Vagina (tissue), 2 donors: ENCODE measurements at regions not wholly inside any gene's neighbourhood (a gene's known extent, or its start where the extent isn't known, plus 50 kb on each side); places are given as distances from the start of the nearest gene placed in this dataset.

Experiments
- DNase-seq, 2 donors: peaks; one replicate each; pipeline ENCODE4 v3.0.0-alpha.2; 2017; ENCODE audit errors: extremely low spot score in 2 of 2
- H3K27ac ChIP-seq: fragments of 200-600 bp; sonication (generic); one replicate; pipeline ENCODE4 v1.5.1; 2019
- H3K27me3 ChIP-seq: fragments of 200-600 bp; sonication (generic); one replicate; pipeline ENCODE4 v1.5.1; 2019
- H3K36me3 ChIP-seq, 2 donors: fragments of 200-600 bp; sonication (generic); one replicate each; pipeline ENCODE4 v1.5.1; 2017 to 2019
- H3K4me1 ChIP-seq: fragments of 200-600 bp; sonication (generic); one replicate; pipeline ENCODE4 v1.5.1; 2019
- H3K4me3 ChIP-seq, 2 donors: fragments of 200-600 bp; sonication (generic); 1 replicate in 1 of 2; 2 replicates in 1 of 2; pipeline ENCODE4 v1.5.1; 2016 to 2019
- H3K9me3 ChIP-seq: fragments of 200-600 bp; sonication (generic); one replicate; pipeline ENCODE4 v1.5.1; 2019
- POLR2A ChIP-seq, 2 donors: fragments of 450-650 bp; IDR thresholded peaks; one replicate each; pipeline ENCODE4 v1.6.1; 2017; ENCODE audit warnings: antibody characterized with exemption in 2 of 2, mild to moderate bottlenecking in 2 of 2, moderate library complexity in 2 of 2
- POLR2AphosphoS5 ChIP-seq, 2 donors: sonication (generic); formaldehyde crosslinking; IDR thresholded peaks; one replicate each; pipeline ENCODE4 v1.9.0; 2017; ENCODE audit warnings: antibody characterized with exemption in 2 of 2, mild to moderate bottlenecking in 2 of 2, low read depth in 1 of 2; ENCODE audit not compliant: insufficient read depth in 1 of 2
- intact Hi-C: fragments of 100-400 bp; cut with DNase I; formaldehyde crosslinking; loops from one replicate; pipeline ENCODE4 v1.15.1; 2023
- TF ChIP-seq, protein P1 (sequence below), 3 experiments: fragments of 450-650 bp in 2 of 3; fragments of 200-600 bp in 1 of 3; sonication (generic) in 1 of 3; IDR thresholded peaks; one replicate each; pipeline ENCODE4 v1.5.1; 2017 to 2019; ENCODE audit warnings: antibody characterized with exemption in 3 of 3, mild to moderate bottlenecking in 2 of 3, moderate library complexity in 2 of 3

DNA sequence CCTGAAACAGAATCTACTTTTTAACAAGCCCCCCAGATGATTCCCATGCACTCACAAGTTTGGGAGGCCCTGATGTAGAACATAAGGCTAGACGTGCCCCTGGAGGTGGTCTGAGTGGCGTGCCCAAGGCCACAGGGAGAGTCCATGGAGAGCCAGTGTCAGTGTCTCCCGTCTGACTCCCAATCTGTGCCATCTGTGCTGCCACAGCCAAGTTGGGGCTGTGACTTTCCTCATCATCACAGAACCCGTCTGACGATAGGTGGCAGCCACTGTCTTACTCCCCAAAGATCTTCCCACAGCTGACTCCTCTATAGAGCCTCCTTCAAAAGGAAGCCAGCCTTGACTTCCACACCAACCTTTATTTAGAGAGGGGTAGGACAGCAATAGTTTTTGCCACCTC lies 470.5 kb downstream of the SOX6 start:
- no peak overlapping the region for H3K4me3 ChIP-seq
- intact Hi-C loops = no loop called here
- H3K27me3 ChIP-seq = no peaks in the 10 kb centered on the region
- H3K27ac ChIP-seq = no peak overlapping the region
- no peaks in the 10 kb centered on the region for H3K9me3 ChIP-seq
- TF ChIP-seq POLR2A (IDR thresholded peaks at IDR 0.05) = no peak
- TF ChIP-seq, protein P1, sequence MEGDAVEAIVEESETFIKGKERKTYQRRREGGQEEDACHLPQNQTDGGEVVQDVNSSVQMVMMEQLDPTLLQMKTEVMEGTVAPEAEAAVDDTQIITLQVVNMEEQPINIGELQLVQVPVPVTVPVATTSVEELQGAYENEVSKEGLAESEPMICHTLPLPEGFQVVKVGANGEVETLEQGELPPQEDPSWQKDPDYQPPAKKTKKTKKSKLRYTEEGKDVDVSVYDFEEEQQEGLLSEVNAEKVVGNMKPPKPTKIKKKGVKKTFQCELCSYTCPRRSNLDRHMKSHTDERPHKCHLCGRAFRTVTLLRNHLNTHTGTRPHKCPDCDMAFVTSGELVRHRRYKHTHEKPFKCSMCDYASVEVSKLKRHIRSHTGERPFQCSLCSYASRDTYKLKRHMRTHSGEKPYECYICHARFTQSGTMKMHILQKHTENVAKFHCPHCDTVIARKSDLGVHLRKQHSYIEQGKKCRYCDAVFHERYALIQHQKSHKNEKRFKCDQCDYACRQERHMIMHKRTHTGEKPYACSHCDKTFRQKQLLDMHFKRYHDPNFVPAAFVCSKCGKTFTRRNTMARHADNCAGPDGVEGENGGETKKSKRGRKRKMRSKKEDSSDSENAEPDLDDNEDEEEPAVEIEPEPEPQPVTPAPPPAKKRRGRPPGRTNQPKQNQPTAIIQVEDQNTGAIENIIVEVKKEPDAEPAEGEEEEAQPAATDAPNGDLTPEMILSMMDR (IDR thresholded peaks at IDR 0.05) = no peak
- no peak for TF ChIP-seq POLR2AphosphoS5 (IDR thresholded peaks at IDR 0.05; ENCODE audit: insufficient read depth in 1 of 2, low read depth in 1 of 2)
- DNase-seq = no peak
- H3K36me3 ChIP-seq = no peaks in the 10 kb centered on the region
- peaks cover 13% of the 10 kb centered on the region for H3K4me1 ChIP-seq

DNA sequence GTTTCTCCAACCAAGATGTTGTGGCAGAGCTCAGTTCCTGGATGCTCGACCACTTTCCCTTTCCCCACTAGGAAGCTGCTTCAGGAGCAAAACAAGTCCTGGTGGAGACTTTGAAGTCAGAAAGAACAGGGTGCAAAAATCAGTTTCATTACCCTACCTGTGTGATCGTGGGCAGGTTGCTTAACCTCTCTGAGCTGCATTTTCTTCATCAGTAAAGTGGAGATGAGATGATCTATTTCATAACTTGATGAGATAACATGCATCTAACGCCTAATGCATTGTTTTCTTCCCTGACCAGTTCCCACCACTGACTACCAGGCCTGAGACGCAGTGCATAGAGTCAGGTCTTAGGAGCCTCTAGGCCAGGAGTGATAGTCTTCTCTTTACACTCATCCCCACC lies 470.0 kb downstream of the SOX6 start:
- H3K27ac ChIP-seq = no peak overlapping the region
- H3K9me3 ChIP-seq = no peaks in the 10 kb centered on the region
- H3K4me3 ChIP-seq = no peak overlapping the region
- no peaks in the 10 kb centered on the region for H3K27me3 ChIP-seq
- intact Hi-C loops = no loop called here
- H3K4me1 ChIP-seq = peaks cover 13% of the 10 kb centered on the region
- no peaks in the 10 kb centered on the region for H3K36me3 ChIP-seq
- no peak for TF ChIP-seq POLR2AphosphoS5 (IDR thresholded peaks at IDR 0.05; ENCODE audit: insufficient read depth in 1 of 2, low read depth in 1 of 2)
- TF ChIP-seq, protein P1 (IDR thresholded peaks at IDR 0.05) = no peak
- no peak for TF ChIP-seq POLR2A (IDR thresholded peaks at IDR 0.05)
- DNase-seq = no peak

DNA sequence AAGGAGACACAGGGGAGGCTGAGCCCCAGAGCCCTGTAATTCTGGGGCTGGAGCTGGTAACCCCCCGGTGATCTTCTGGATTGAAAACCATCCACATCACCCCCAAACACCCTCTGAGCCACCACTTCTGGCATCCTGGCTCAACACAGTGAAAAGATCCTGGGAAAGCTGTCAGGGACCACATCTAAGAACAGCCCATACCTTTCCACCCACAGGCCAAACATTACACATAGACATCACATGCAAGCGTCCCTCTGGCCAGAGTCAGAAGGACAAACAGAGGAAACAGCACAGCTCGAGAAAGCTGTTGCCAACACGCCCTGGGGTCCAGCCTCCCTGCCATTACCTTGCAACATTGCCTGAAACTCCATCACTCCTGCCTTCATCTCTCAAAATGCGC lies 469.5 kb downstream of the SOX6 start:
- no peak for TF ChIP-seq POLR2AphosphoS5 (IDR thresholded peaks at IDR 0.05; ENCODE audit: insufficient read depth in 1 of 2, low read depth in 1 of 2)
- TF ChIP-seq POLR2A (IDR thresholded peaks at IDR 0.05) = no peak
- TF ChIP-seq, protein P1 (IDR thresholded peaks at IDR 0.05) = no peak
- Histone ChIP-seq H3K27ac (no peak overlapping the region), H3K27me3 (no peaks in the 10 kb centered on the region), H3K4me3 (no peak overlapping the region), H3K9me3 (no peaks in the 10 kb centered on the region), H3K4me1 (peaks cover 13% of the 10 kb centered on the region), H3K36me3 (no peaks in the 10 kb centered on the region)
- no peak for DNase-seq
- intact Hi-C loops = no loop called here

DNA sequence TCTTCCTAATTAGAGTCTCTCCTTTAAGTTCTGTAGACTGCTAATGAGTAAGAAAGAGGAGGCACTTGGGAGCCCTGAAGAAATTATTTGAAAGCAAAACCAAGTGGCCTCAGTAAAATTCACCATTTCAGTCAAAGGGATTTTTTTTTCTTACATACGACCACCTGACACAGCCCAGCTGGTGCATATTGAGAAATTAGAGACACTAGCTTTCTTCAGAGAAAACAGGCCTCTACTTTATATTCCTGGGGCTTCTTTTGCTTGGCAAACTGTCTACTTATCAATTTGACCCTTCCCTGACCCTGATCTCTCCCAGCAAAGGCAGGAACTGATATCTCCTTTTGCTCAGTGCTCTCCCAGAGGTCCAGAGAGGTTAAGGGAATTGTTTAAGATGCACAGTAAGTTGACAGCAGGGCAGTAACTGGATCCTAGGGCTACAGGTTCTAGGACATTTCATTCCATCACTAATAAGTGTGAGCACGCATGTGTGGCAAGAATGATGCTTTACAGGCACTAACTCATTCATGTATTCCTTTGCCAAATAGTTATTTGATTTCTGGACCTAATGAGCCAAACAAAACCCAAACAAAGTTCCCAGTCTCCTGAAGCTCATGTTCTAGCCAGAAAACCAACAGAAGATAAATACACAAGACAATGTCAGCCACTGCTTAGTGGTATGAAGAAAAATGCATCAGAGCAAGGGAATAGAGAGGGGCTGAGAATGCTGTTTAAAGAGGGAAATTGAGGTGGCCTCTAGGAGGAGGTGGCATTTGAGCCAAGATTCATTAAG lies 467.6 kb downstream of the SOX6 start:
- intact Hi-C loops = no loop called here
- TF ChIP-seq, protein P1 (IDR thresholded peaks at IDR 0.05) = no peak
- TF ChIP-seq POLR2A (IDR thresholded peaks at IDR 0.05) (no peak), POLR2AphosphoS5 (IDR thresholded peaks at IDR 0.05; ENCODE audit: insufficient read depth in 1 of 2, low read depth in 1 of 2) (no peak)
- no peak for DNase-seq

DNA sequence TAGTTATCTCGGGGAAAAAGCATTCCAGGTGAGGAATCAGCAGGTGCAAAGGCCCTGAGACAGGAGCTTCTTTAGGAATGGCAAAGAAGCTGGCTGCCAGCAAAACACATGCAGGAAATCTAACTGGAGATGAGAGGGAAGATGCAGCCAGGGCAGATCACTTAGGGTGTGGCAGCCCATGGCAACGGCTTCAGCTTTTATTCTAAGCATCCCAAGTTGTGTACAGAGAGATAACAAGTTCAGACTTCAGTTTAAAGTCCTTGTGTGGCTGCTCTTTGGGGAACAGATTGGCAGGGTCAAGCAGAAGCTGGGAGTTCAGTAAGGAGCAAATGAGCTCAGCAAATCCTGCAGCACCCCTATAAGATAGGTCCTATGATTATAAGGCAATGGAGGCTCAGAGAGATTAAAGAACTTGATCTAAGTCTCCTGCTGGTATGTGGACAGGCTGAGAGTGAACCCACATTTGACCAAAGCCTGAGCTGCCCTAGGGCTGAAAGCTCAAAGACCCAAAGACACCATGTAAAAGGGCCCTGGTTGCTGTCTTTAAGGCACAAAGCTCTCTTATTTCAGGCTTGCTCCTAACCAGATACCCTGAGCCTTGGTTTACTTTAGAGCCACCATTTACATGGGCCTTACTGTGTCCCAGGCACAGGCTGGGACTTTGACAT lies 466.8 kb downstream of the SOX6 start:
- H3K27me3 ChIP-seq = no peaks in the 10 kb centered on the region
- intact Hi-C loops = no loop called here
- H3K4me1 ChIP-seq = peaks cover 17% of the 10 kb centered on the region
- H3K9me3 ChIP-seq = no peaks in the 10 kb centered on the region
- H3K36me3 ChIP-seq = no peaks in the 10 kb centered on the region
- no peak overlapping the region for H3K27ac ChIP-seq
- no peak for TF ChIP-seq POLR2AphosphoS5 (IDR thresholded peaks at IDR 0.05; ENCODE audit: insufficient read depth in 1 of 2, low read depth in 1 of 2)
- TF ChIP-seq, protein P1 (IDR thresholded peaks at IDR 0.05) = no peak
- TF ChIP-seq POLR2A (IDR thresholded peaks at IDR 0.05) = no peak
- H3K4me3 ChIP-seq = no peak overlapping the region
- no peak for DNase-seq

More for the DNA sequence above, 467.6 kb downstream of the SOX6 start:
- no peaks in the 10 kb centered on the region for H3K27me3 ChIP-seq
- no peak overlapping the region for H3K4me3 ChIP-seq
- H3K36me3 ChIP-seq = no peaks in the 10 kb centered on the region
- peaks cover 24% of the 10 kb centered on the region for H3K4me1 ChIP-seq
- no peaks in the 10 kb centered on the region for H3K9me3 ChIP-seq
- H3K27ac ChIP-seq = no peak overlapping the region
